ENCODE measurements at regions not wholly inside any gene's neighbourhood (a gene's known extent, or its start where the extent isn't known, plus 50 kb on each side); places are given as distances from the start of the nearest gene placed in this dataset.
A peak's percentile ranks its signal among the peaks of the same experiment; 100 is the strongest.

- no peak for TF ChIP-seq ZNF592 (IDR thresholded peaks at IDR 0.05)
- TF ChIP-seq NR2C1 (IDR thresholded peaks at IDR 0.05), result no peak
- peak; percentile 41 for TF ChIP-seq SKIL (IDR thresholded peaks at IDR 0.05; ENCODE audit: low read depth, poor library complexity, severe bottlenecking)
- no peak for TF ChIP-seq PAX5 (IDR thresholded peaks at IDR 0.05; ENCODE audit: borderline replicate concordance, low read depth, low read length)
- TF ChIP-seq ZNF384 (IDR thresholded peaks at IDR 0.05; ENCODE audit: borderline replicate concordance, low read depth, low read length), result no peak
- TF ChIP-seq ATF2 (IDR thresholded peaks at IDR 0.05; ENCODE audit: low read length), result peak; percentile 34; the same call in 1 of the 2 replicates
- peak; percentile 80 to 87 for TF ChIP-seq IKZF2 (IDR thresholded peaks at IDR 0.05)
- no peak for TF ChIP-seq NKRF (conservative IDR thresholded peaks at IDR 0.05)
- no peak for TF ChIP-seq HDAC6 (IDR thresholded peaks at IDR 0.05; ENCODE audit: unreplicated experiment)
- TF ChIP-seq PBX3 (IDR thresholded peaks at IDR 0.05; ENCODE audit: insufficient replicate concordance, low read depth, low read length), result no peak
- peak; percentile 72 for TF ChIP-seq IKZF1 (conservative IDR thresholded peaks at IDR 0.05)
- no peak for TF ChIP-seq SIN3A (IDR thresholded peaks at IDR 0.05; ENCODE audit: low read depth, low read length)
- no peak for TF ChIP-seq EED (IDR thresholded peaks at IDR 0.05; ENCODE audit: low read depth)
- no peak for TF ChIP-seq RB1 (IDR thresholded peaks at IDR 0.05; ENCODE audit: borderline replicate concordance)
- TF ChIP-seq CHD1 (IDR thresholded peaks at IDR 0.05; ENCODE audit: low read depth, low read length), result no peak
- no peak for TF ChIP-seq NFXL1 (IDR thresholded peaks at IDR 0.05; ENCODE audit: borderline replicate concordance)
- no peak for TF ChIP-seq FOS (IDR thresholded peaks at IDR 0.05; ENCODE audit: borderline replicate concordance, extremely low read depth, insufficient read length)
- TF ChIP-seq POLR2AphosphoS2 (IDR thresholded peaks at IDR 0.05; ENCODE audit: low read depth, low read length), result no peak
- peak; percentile 39 for TF ChIP-seq MEF2B (IDR thresholded peaks at IDR 0.05; ENCODE audit: partially characterized antibody, poor library complexity, severe bottlenecking)
- peak; percentile 69 for TF ChIP-seq MTA2 (IDR thresholded peaks at IDR 0.05; ENCODE audit: low read depth)
These were observed 143.6 kb upstream of the UBE2E1 start (continued) for GRCh38 chr3:23662079-23662617.
